Brain microvascular endothelial cell (primary cell): ENCODE measurements at regions not wholly inside any gene's neighbourhood (a gene's known extent, or its start where the extent isn't known, plus 50 kb on each side); places are given as distances from the start of the nearest gene placed in this dataset.

ENCODE experiments used
- DNase-seq: peaks from one replicate; pipeline ENCODE4 v3.0.0-alpha.2; 2020
- H3K27ac ChIP-seq: fragments of 250-450 bp; sonication (Bioruptor Pico); 2 replicates; pipeline ENCODE4 v1.5.1; 2020; ENCODE audit warnings: mild to moderate bottlenecking, moderate library complexity
- H3K27me3 ChIP-seq: fragments of 250-450 bp; sonication (Bioruptor Pico); replicated peaks from 2 replicates; pipeline ENCODE4 v1.5.1; 2020; ENCODE audit warnings: mild to moderate bottlenecking
- H3K36me3 ChIP-seq: fragments of 250-450 bp; sonication (Bioruptor Pico); replicated peaks from 2 replicates; pipeline ENCODE4 v1.5.1; 2020; ENCODE audit warnings: mild to moderate bottlenecking
- H3K4me3 ChIP-seq: 2 replicates; pipeline ENCODE4 v1.5.1; 2011; ENCODE audit warnings: low read depth, mild to moderate bottlenecking, control low read depth, low read length, moderate library complexity
- in situ Hi-C: cut with HindIII; loops from 2 replicates; pipeline ENCODE4 v1.10.0; 2017; ENCODE audit warnings: low sequenced_read_pairs, low pct_ligation_motif_present
- TF ChIP-seq, protein P1 (sequence below): IDR thresholded peaks from 2 replicates; pipeline ENCODE4 v1.5.1; 2011; ENCODE audit warnings: low read depth, mild to moderate bottlenecking, moderate library complexity, low read length, control low read depth, inconsistent platforms; ENCODE audit errors: missing control alignments

DNA sequence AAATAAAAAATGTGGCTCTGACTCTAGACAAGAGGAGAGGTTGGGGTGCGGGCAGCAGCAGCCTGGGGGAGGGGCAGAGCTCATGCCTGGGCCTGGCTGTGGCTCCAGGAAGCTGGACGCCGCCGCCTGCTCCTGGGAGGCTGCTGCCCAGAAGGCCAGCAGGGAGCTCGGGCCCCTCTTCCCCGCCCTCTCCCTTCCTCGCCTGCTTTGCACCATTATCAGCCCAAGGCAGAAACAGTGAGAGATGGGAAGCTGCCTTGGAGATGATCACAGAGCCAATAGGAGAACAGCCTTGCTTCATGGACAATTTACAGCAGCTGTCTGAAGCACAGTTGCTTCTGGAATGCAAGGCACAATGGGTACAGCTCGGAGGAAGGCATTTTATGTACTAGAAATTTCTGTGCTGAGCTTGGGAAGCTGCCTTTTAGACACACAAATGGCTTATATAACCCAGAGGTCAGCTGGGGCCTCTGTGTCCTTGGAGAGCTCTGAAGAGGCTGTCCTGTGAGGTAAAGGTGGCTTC lies 55.3 kb upstream of the AFF3 start:
- peak overlapping the region; percentile 1 for H3K27ac ChIP-seq
- in situ Hi-C loops = no loop called here
- TF ChIP-seq, protein P1, sequence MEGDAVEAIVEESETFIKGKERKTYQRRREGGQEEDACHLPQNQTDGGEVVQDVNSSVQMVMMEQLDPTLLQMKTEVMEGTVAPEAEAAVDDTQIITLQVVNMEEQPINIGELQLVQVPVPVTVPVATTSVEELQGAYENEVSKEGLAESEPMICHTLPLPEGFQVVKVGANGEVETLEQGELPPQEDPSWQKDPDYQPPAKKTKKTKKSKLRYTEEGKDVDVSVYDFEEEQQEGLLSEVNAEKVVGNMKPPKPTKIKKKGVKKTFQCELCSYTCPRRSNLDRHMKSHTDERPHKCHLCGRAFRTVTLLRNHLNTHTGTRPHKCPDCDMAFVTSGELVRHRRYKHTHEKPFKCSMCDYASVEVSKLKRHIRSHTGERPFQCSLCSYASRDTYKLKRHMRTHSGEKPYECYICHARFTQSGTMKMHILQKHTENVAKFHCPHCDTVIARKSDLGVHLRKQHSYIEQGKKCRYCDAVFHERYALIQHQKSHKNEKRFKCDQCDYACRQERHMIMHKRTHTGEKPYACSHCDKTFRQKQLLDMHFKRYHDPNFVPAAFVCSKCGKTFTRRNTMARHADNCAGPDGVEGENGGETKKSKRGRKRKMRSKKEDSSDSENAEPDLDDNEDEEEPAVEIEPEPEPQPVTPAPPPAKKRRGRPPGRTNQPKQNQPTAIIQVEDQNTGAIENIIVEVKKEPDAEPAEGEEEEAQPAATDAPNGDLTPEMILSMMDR = no peak
- H3K36me3 ChIP-seq = no peaks in the 10 kb centered on the region
- no peak overlapping the region for H3K4me3 ChIP-seq
- DNase-seq = peak; percentile 57
- H3K27me3 ChIP-seq = no peaks in the 10 kb centered on the region

DNA sequence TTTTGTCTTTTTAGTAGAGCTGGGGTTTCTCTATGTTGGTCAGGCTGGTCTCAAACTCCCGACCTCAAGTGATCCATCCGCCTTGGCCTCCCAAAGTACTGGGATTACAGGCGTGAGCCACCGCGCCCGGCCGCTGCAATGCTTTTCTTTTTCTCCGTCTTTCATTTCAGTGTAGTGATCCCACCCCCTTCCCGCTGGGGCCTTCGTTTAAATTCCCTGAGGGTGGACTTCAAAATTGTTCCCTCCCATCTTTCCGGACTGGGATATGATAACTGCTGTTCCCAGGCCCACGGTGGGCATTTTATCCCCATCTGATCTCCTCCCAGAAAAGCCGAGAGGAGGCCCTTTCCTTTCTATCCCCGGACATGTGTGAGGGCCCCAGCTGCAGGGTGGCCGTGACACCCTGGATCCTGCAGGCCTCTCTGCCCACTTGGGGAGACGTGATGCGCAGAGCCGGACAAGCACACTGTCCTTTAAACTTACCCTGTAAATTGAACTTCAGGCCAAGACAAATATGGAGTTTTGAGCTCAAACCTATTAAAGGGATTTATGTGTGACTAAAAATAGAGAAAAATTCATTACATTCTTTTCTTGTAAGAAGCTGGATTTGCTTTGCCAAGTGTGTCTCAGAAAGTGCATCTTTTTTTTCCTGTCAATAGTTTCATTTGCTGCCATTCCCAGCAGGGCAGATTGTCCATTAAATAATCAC lies 54.5 kb upstream of the AFF3 start:
- DNase-seq = no peak
- in situ Hi-C loops = no loop called here
- TF ChIP-seq, protein P1 = no peak
- H3K4me3 ChIP-seq = no peak overlapping the region
- H3K36me3 ChIP-seq = no peaks in the 10 kb centered on the region
- no peak overlapping the region for H3K27ac ChIP-seq
- no peaks in the 10 kb centered on the region for H3K27me3 ChIP-seq

DNA sequence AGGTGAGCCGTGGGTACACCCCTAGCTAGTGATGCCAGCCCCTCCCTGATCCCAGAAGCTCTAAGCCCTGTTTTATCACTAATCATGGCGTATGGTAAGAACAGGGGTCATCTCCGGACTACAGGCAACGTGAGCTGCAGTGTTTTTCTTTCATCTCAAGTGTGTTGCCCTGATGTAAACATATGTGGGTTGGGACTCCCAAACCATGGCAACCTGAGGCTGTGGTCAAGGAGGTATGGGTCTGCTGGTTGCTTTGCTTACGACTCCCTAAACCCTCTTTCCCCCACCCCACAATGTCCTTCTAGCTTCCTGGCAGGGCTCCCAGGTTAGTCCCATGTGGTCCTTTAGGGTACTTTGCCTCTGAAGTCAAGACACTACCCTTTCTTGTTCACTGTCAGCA lies 53.6 kb upstream of the AFF3 start:
- no peak overlapping the region for H3K27ac ChIP-seq
- no peaks in the 10 kb centered on the region for H3K36me3 ChIP-seq
- no peak for DNase-seq
- H3K27me3 ChIP-seq = no peaks in the 10 kb centered on the region
- TF ChIP-seq, protein P1 = no peak
- H3K4me3 ChIP-seq = no peak overlapping the region
- in situ Hi-C loops = no loop called here

DNA sequence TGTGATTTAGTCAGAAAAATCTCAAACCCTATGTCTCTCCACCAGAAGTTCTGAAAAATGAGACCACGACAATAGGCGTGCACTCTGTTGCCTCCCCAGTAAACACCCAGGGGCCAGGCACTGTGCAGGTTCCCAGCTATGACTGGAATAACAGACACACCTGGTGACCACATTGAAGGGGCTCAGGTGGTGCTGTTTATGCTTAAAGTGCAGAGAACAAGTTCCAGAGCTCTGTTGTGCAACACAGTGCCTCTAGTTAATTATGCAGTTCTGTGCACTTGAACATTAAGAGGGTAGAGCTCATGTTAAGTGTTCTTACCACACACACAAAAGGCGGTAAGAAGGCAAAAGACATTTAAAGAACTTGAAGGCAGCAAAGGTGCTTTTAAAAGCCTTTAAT lies 52.6 kb upstream of the AFF3 start:
- in situ Hi-C loops = no loop called here
- no peaks in the 10 kb centered on the region for H3K36me3 ChIP-seq
- TF ChIP-seq, protein P1 = no peak
- H3K4me3 ChIP-seq = no peak overlapping the region
- no peak for DNase-seq
- no peaks in the 10 kb centered on the region for H3K27me3 ChIP-seq
- no peak overlapping the region for H3K27ac ChIP-seq

DNA sequence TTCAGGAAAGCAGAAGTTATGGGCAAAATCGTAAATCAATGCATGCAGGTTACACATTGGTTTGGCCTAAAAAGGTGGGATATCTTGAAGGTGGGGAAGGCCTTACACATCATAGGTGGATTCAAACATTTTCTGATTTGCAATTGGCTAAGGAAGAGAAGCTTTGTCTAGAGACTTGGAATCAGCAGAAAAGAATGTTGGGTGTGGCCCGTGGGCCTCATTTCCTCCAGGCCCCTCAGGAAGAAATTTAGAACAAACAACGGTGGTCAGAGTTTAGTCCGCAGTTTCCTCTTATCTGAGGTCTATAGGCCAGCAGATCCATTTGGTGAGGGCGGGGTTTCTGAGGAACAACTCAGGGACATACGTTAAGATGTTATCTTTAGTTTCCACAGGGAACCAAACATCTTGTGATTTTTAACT lies 50.9 kb upstream of the AFF3 start:
- in situ Hi-C loops = no loop called here
- TF ChIP-seq, protein P1 = no peak
- no peak overlapping the region for H3K4me3 ChIP-seq
- H3K27ac ChIP-seq = no peak overlapping the region
- no peaks in the 10 kb centered on the region for H3K27me3 ChIP-seq
- DNase-seq = no peak
- no peaks in the 10 kb centered on the region for H3K36me3 ChIP-seq

DNA sequence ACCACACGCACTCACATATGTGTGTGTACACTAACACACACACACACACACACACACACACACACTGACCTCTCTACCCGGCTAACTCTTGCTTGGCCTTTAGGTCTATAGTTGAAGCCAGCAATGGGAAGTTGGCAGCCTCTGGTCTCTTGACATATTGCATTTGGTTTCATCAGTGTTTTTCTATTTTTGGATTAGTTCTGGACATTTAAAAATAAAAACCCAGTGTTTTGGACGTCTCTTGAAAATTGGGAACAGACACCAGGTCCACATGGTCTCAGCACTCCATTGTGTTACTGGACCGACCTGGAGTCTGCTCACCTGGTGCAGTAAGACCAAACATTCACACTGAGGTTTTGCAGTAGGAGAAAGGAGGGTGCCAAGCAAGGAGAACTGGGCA lies 50.4 kb upstream of the AFF3 start:
- H3K27me3 ChIP-seq = no peaks in the 10 kb centered on the region
- DNase-seq = no peak
- in situ Hi-C loops = no loop called here
- no peak overlapping the region for H3K27ac ChIP-seq
- no peaks in the 10 kb centered on the region for H3K36me3 ChIP-seq
- TF ChIP-seq, protein P1 = no peak
- no peak overlapping the region for H3K4me3 ChIP-seq
